Panc1 (cell line): ENCODE measurements at regions not wholly inside any gene's neighbourhood (a gene's known extent, or its start where the extent isn't known, plus 50 kb on each side); places are given as distances from the start of the nearest gene placed in this dataset.
A peak's percentile ranks its signal among the peaks of the same experiment; 100 is the strongest.

ENCODE experiments used
- ATAC-seq: fragments of 200-7000 bp; cut with Tn5 transposase; 2 replicates; pipeline ENCODE4 v1.9.1; 2020; ENCODE audit warnings: mild to moderate bottlenecking, moderate library complexity
- BruUV-seq: library from RNA; stranded (reverse); fragments of 400-500 nt; replicated peaks from 2 replicates; lab custom pipeline; 2021; lab: Mats Ljungman, UMichigan
- CTCF ChIA-PET: fragments of 300-600 bp; sonication (Branson Sonifier 250); formaldehyde crosslinking; loops from one replicate; lab custom pipeline; 2022; ENCODE audit warnings: antibody characterized with exemption; lab: Charles Lee
- POLR2A ChIA-PET: fragments of 300-600 bp; sonication (Branson Sonifier 250); formaldehyde crosslinking; loops from one replicate; lab custom pipeline; 2022; ENCODE audit warnings: antibody characterized with exemption; lab: Charles Lee
- DNase-seq: peaks from one replicate; pipeline ENCODE4 v3.0.0-alpha.2; 2010; ENCODE audit warnings: low read depth, low spot score
- H3K27ac ChIP-seq: 2 replicates; pipeline ENCODE4 v1.5.1; 2011; ENCODE audit warnings: mild to moderate bottlenecking, low read length, inconsistent platforms
- H3K27me3 ChIP-seq: fragments of 200-500 bp; sonication (Bioruptor generic); 2 replicates; pipeline ENCODE4 v1.6.0; 2014; ENCODE audit warnings: low read length, inconsistent platforms; ENCODE audit not compliant: control insufficient read depth, insufficient read depth
- H3K36me3 ChIP-seq: fragments of 200-500 bp; sonication (Bioruptor generic); 2 replicates; pipeline ENCODE4 v1.5.1; 2014; ENCODE audit warnings: inconsistent platforms, mild to moderate bottlenecking, low read length, moderate library complexity; ENCODE audit not compliant: control insufficient read depth, insufficient read depth
- H3K4me1 ChIP-seq: 2 replicates; pipeline ENCODE4 v1.5.1; 2011; ENCODE audit warnings: inconsistent platforms, mild to moderate bottlenecking, low read length, moderate library complexity; ENCODE audit not compliant: control insufficient read depth, insufficient read depth
- H3K4me3 ChIP-seq, 2 experiments: 2 replicates each; pipeline ENCODE4 v1.5.1; 2011 to 2012; ENCODE audit warnings: low read depth in 2 of 2, low read length in 2 of 2, mild to moderate bottlenecking in 2 of 2, inconsistent platforms in 1 of 2, moderate library complexity in 1 of 2
- H3K9me3 ChIP-seq: fragments of 200-500 bp; sonication (Bioruptor generic); 2 replicates; pipeline ENCODE4 v1.5.1; 2014; ENCODE audit warnings: low read depth, mild to moderate bottlenecking, inconsistent platforms, low read length, moderate library complexity; ENCODE audit not compliant: control insufficient read depth, insufficient read depth
- CTCF ChIP-seq: fragments of 450-650 bp; IDR thresholded peaks from 2 replicates; pipeline ENCODE4 v1.5.1; 2017; ENCODE audit warnings: mild to moderate bottlenecking
- POLR2AphosphoS5 ChIP-seq: IDR thresholded peaks from 2 replicates; pipeline ENCODE4 v1.6.1; 2012; ENCODE audit warnings: mild to moderate bottlenecking, low read depth, low read length, moderate library complexity
- REST ChIP-seq, 2 experiments: IDR thresholded peaks; 2 replicates each; pipeline ENCODE4 v1.6.1; 2011 to 2012; ENCODE audit warnings: low read depth in 2 of 2, control low read depth in 1 of 2, low read length in 1 of 2, mild to moderate bottlenecking in 1 of 2, moderate library complexity in 1 of 2; ENCODE audit not compliant: insufficient read depth in 1 of 2
- SIN3A ChIP-seq: IDR thresholded peaks from 2 replicates; pipeline ENCODE4 v1.6.1; 2012; ENCODE audit warnings: low read depth, mild to moderate bottlenecking, low read length, moderate library complexity, borderline replicate concordance; ENCODE audit not compliant: insufficient read depth
- TCF7L2 ChIP-seq: IDR thresholded peaks from 2 replicates; pipeline ENCODE4 v1.6.1; 2011; ENCODE audit warnings: mild to moderate bottlenecking, low read depth, low read length, inconsistent platforms
- in situ Hi-C: cut with HindIII; loops from 2 replicates; pipeline ENCODE4 v1.10.0; 2016; ENCODE audit warnings: low sequenced_read_pairs, low pct_unique_long_range_greater_than_20kb
- intact Hi-C: fragments of 100-400 bp; cut with micrococcal nuclease; formaldehyde crosslinking; loops from one replicate; pipeline ENCODE4 v1.10.0; 2022; ENCODE audit not compliant: unreplicated experiment

- no peaks in the 10 kb centered on the region for H3K9me3 ChIP-seq
- peak overlapping the region; percentile 77 for H3K27ac ChIP-seq
- no peaks in the 10 kb centered on the region; the same call in 1 of the 2 replicates for H3K4me1 ChIP-seq
- H3K36me3 ChIP-seq: no peaks in the 10 kb centered on the region
- TF ChIP-seq TCF7L2 (no peak; the same call in 1 of the 2 replicates), POLR2AphosphoS5 (no peak), SIN3A (no peak), CTCF (no peak), REST (IDR thresholded peaks at IDR 0.05; ENCODE audit: insufficient read depth in 1 of 2, low read depth in 2 of 2, low read length in 1 of 2) (no peak)
- no TSS peak for BruUV-seq
- DNase-seq (peak; percentile 42), ATAC-seq (peak; percentile 80)
- H3K4me3 ChIP-seq: no peak overlapping the region
- CTCF ChIA-PET: no interaction called here
- intact Hi-C loops (no loop called here), in situ Hi-C loops (no loop called here)
- POLR2A ChIA-PET: no interaction called here
- H3K27me3 ChIP-seq: no peaks in the 10 kb centered on the region
These were observed 250.0 kb downstream of the DSEL start for GRCh38 chr18:67266246-67267237.

- in situ Hi-C loops (no loop called here), intact Hi-C loops (no loop called here)
These were observed 250.9 kb downstream of the DSEL start for GRCh38 chr18:67265464-67266245.

More at GRCh38 chr18:67265464-67266245, 250.9 kb downstream of the DSEL start:
- ChIA-PET POLR2A (interaction anchor here (0.6 kb wide), 1 partner anchor 236 kb away, joined by 3 read pairs; no protein-coding TSS in a partner anchor), CTCF (no interaction called here)
- Histone ChIP-seq H3K4me1 (no peaks in the 10 kb centered on the region; the same call in 1 of the 2 replicates), H3K27me3 (no peaks in the 10 kb centered on the region), H3K36me3 (no peaks in the 10 kb centered on the region), H3K27ac (peak overlapping the region; percentile 77; the same call in 1 of the 2 replicates), H3K9me3 (no peaks in the 10 kb centered on the region), H3K4me3 (0 out of 4 replicates have a peak overlapping the region, but pooled peaks of 1 of the 2 experiments have one; percentile 4)
- no TSS peak for BruUV-seq
- TF ChIP-seq TCF7L2: peak; percentile 71; the same call in 1 of the 2 replicates
- peak; percentile 75; the same call in 1 of the 2 replicates for TF ChIP-seq POLR2AphosphoS5
- no peak for TF ChIP-seq CTCF
- ATAC-seq (peak; percentile 94), DNase-seq (no peak)
